ENCODE measurements at regions not wholly inside any gene's neighbourhood (a gene's known extent, or its start where the extent isn't known, plus 50 kb on each side); places are given as distances from the start of the nearest gene placed in this dataset.

DNA sequence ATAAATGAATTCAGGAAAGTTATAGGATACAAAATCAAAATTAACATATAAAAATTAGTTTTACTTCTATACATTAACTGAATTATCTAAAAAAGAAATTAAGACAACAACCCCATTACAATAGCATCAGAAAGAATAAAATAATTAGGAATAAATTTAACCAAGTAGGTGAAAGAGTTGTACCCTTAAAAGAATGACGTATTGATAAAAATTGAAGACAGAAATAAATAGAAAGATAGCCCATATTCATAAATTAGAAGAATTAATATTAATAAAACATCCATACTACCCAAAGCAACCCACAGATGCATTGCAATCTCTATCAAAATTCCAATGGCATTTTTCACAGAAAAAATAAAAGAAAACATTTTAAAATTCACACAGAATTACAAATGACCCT, 242.8 kb downstream of the MMUT start:
- TF ChIP-seq, protein P1, sequence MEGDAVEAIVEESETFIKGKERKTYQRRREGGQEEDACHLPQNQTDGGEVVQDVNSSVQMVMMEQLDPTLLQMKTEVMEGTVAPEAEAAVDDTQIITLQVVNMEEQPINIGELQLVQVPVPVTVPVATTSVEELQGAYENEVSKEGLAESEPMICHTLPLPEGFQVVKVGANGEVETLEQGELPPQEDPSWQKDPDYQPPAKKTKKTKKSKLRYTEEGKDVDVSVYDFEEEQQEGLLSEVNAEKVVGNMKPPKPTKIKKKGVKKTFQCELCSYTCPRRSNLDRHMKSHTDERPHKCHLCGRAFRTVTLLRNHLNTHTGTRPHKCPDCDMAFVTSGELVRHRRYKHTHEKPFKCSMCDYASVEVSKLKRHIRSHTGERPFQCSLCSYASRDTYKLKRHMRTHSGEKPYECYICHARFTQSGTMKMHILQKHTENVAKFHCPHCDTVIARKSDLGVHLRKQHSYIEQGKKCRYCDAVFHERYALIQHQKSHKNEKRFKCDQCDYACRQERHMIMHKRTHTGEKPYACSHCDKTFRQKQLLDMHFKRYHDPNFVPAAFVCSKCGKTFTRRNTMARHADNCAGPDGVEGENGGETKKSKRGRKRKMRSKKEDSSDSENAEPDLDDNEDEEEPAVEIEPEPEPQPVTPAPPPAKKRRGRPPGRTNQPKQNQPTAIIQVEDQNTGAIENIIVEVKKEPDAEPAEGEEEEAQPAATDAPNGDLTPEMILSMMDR (IDR thresholded peaks at IDR 0.05; ENCODE audit: insufficient read depth, low read length, poor library complexity, severe bottlenecking) = no peak
- TF ChIP-seq EZH2phosphoT487 (conservative IDR thresholded peaks at IDR 0.05; ENCODE audit: low read length) = no peak
